Activated T-cell treated with anti-CD3 and anti-CD28 coated beads, Interleukin-2, amount 50 U/mL, for 72 hours (primary cell): ENCODE measurements at regions not wholly inside any gene's neighbourhood (a gene's known extent, or its start where the extent isn't known, plus 50 kb on each side); places are given as distances from the start of the nearest gene placed in this dataset.

Experiments
- ATAC-seq, 2 donors: fragments of 150-1000 bp; cut with Tn5 transposase; replicated peaks in 1 of 2; 2 replicates each; pipeline ENCODE4 v1.10.0; 2021; ENCODE audit warnings: moderate library complexity in 2 of 2, mild to moderate bottlenecking in 1 of 2
- DNase-seq, 2 donors: peaks; one replicate each; pipeline ENCODE4 v3.0.0; 2021 to 2022; ENCODE audit warnings: mixed read lengths in 1 of 2
- H3K27ac Mint-ChIP-seq: one replicate; pipeline ENCODE4 v1.8.0; 2022; ENCODE audit warnings: mild to moderate bottlenecking, moderate library complexity, mixed read lengths
- H3K27me3 Mint-ChIP-seq: one replicate; pipeline ENCODE4 v1.8.0; 2022; ENCODE audit warnings: low read depth, mixed read lengths
- H3K36me3 Mint-ChIP-seq, 2 donors: one replicate each; pipeline ENCODE4 v1.8.0; 2022; ENCODE audit warnings: mixed read lengths in 2 of 2, mild to moderate bottlenecking in 1 of 2; ENCODE audit not compliant: insufficient read depth in 2 of 2
- H3K4me1 Mint-ChIP-seq: one replicate; pipeline ENCODE4 v1.8.0; 2022; ENCODE audit warnings: low read depth, mixed read lengths
- H3K4me3 Mint-ChIP-seq, 2 donors: one replicate each; pipeline ENCODE4 v1.8.0; 2022; ENCODE audit warnings: mild to moderate bottlenecking in 2 of 2, mixed read lengths in 2 of 2, moderate library complexity in 2 of 2
- H3K9me3 Mint-ChIP-seq, 2 donors: one replicate each; pipeline ENCODE4 v1.8.0; 2022; ENCODE audit warnings: mixed read lengths in 2 of 2

GRCh38 chr2:8031370-8031769 is 650.5 kb upstream of the ID2 start:
- no peak overlapping the region for H3K27ac Mint-ChIP-seq
- no peaks in the 10 kb centered on the region for H3K9me3 Mint-ChIP-seq
- H3K4me1 Mint-ChIP-seq, result peaks cover 18% of the 10 kb centered on the region
- no peak for DNase-seq
- H3K36me3 Mint-ChIP-seq, result no peaks in the 10 kb centered on the region
- ATAC-seq, result no peak
- no peak overlapping the region for H3K4me3 Mint-ChIP-seq
- peaks cover under 1% of the 10 kb centered on the region for H3K27me3 Mint-ChIP-seq

- no peak for ATAC-seq
- Mint-ChIP-seq H3K4me3 (no peak overlapping the region), H3K4me1 (peaks cover 17% of the 10 kb centered on the region), H3K27me3 (no peaks in the 10 kb centered on the region), H3K27ac (no peak overlapping the region), H3K36me3 (peaks cover 0 to 4% of the 10 kb centered on the region in 2 donors), H3K9me3 (peaks cover 0 to 7% of the 10 kb centered on the region in 2 donors)
- DNase-seq, result no peak
Measured at GRCh38 chr2:8033546-8034096, 648.2 kb upstream of the ID2 start.

DNA sequence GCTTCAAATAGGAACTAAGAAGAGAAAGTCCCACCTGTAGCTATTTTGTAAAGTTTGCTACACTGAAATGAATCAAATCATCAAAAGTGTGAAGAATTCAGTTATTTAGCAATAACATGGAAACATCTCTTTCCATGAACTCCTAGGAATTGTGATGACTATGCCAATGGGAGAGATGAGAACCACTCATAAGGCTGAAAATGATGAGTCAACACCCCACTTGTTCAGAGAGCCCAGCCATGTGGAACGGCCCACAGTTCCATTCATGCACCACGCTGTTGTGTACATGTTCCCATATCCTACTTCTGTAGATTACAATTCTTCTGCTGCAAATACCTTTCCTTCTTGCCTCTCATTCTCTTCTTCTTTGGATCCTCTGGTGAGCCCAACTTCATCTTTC is 645.5 kb upstream of the ID2 start:
- Mint-ChIP-seq H3K4me1 (peaks cover 5% of the 10 kb centered on the region), H3K4me3 (no peak overlapping the region), H3K9me3 (peaks cover 0 to 7% of the 10 kb centered on the region in 2 donors), H3K27ac (no peak overlapping the region), H3K36me3 (peaks cover 0 to 4% of the 10 kb centered on the region in 2 donors), H3K27me3 (peaks cover 7% of the 10 kb centered on the region)
- ATAC-seq (no peak), DNase-seq (no peak)

GRCh38 chr2:8039732-8040131 is 642.1 kb upstream of the ID2 start:
- Mint-ChIP-seq H3K4me1 (no peaks in the 10 kb centered on the region), H3K27me3 (peaks cover 8% of the 10 kb centered on the region), H3K27ac (no peak overlapping the region), H3K4me3 (no peak overlapping the region), H3K9me3 (peaks cover 4 to 7% of the 10 kb centered on the region in 2 donors), H3K36me3 (peaks cover 4% of the 10 kb centered on the region in 2 donors)
- ATAC-seq, result no peak
- no peak for DNase-seq

DNA sequence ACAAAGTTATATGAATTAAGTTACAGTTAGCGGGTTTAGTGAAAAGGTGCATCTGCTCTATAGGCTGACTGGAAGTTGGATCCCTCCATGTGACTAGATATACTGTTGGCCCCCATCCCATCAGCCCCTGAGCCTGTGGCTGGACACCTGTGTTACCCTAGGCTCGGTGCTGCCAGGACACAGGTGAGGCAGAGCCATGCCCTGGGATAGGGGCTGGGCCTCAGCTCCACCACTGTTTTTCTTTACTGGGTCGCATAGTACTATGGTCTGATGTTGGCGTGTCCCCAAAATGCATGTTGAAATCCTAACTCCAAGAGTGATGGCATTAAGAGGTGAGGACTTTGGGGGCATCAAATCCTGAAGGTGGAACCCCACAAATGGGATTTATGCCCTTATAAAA is 638.6 kb upstream of the ID2 start:
- Mint-ChIP-seq H3K27ac (no peak overlapping the region), H3K4me1 (no peaks in the 10 kb centered on the region), H3K4me3 (no peak overlapping the region), H3K9me3 (peaks cover 0 to 10% of the 10 kb centered on the region in 2 donors), H3K27me3 (peaks cover 14% of the 10 kb centered on the region), H3K36me3 (peaks cover 0 to 4% of the 10 kb centered on the region in 2 donors)
- ATAC-seq, result no peak
- DNase-seq, result no peak

DNA sequence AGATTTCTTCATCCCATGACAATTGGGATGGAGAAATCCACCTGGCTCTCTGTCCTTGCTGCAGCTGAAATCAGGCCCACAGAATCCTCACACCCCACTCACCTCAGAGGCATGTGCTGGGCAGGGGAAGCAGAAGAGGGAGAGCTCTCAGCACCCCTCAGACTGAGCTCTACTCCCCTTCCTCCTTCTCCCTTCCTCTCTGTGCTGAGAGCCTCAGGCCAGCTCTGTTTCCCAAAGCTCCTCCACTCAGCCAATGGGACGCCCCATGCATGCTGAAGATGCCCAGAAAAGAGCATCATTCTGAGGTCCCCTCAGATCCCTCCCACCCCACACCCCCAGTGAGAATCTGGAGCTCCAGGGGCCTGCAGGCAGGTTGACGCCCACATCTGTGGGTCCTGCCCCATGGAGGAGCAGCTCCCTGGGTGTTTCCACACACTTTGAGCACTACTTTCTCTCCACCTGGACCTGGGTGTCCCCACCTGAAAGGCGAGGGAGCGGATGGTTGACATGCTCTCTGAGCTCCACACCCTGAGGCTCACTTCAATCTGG is 637.7 kb upstream of the ID2 start:
- ATAC-seq (no peak), DNase-seq (no peak)
- H3K27ac Mint-ChIP-seq, result no peak overlapping the region
- peaks cover 0 to 11% of the 10 kb centered on the region in 2 donors for H3K9me3 Mint-ChIP-seq
- peaks cover 0 to 4% of the 10 kb centered on the region in 2 donors for H3K36me3 Mint-ChIP-seq
- peaks cover 14% of the 10 kb centered on the region for H3K27me3 Mint-ChIP-seq
- H3K4me1 Mint-ChIP-seq, result peaks cover 7% of the 10 kb centered on the region
- no peak overlapping the region for H3K4me3 Mint-ChIP-seq

- no peak overlapping the region for H3K4me3 Mint-ChIP-seq
- peaks cover 17% of the 10 kb centered on the region for H3K4me1 Mint-ChIP-seq
- H3K36me3 Mint-ChIP-seq, result peaks cover 0 to 7% of the 10 kb centered on the region in 2 donors
- no peak overlapping the region for H3K27ac Mint-ChIP-seq
- H3K9me3 Mint-ChIP-seq, result peaks cover 0 to 11% of the 10 kb centered on the region in 2 donors
- peaks cover 7% of the 10 kb centered on the region for H3K27me3 Mint-ChIP-seq
- DNase-seq (no peak), ATAC-seq (no peak)
Measured at GRCh38 chr2:8045081-8045614, 636.7 kb upstream of the ID2 start.

- Mint-ChIP-seq H3K36me3 (peaks cover 0 to 13% of the 10 kb centered on the region in 2 donors), H3K4me1 (peaks cover 32% of the 10 kb centered on the region), H3K4me3 (no peak overlapping the region), H3K9me3 (peaks cover 5 to 14% of the 10 kb centered on the region in 2 donors), H3K27ac (no peak overlapping the region), H3K27me3 (peaks cover 7% of the 10 kb centered on the region)
- DNase-seq (no peak), ATAC-seq (no peak)
Measured at GRCh38 chr2:8046849-8047248, 635.0 kb upstream of the ID2 start.

DNA sequence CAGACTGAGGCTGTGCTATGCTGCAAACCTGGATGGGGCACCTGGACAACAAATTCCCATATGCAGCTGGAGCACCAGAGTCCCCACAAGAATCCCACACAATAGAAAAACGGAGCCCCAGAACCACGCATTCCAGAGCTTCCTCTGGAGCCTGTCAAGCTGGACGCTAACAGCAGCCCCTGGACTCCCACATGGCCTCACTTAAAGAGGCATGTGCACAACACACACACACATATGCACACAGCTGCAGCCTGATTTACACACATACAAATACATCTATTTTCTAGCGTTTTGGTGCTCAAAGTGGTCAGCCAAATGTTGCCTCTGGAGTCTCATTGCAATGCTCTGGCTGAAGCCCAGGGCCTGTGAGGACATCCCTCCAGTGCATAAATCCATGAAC is 632.7 kb upstream of the ID2 start:
- H3K36me3 Mint-ChIP-seq, result peaks cover 0 to 10% of the 10 kb centered on the region in 2 donors
- H3K4me3 Mint-ChIP-seq, result no peak overlapping the region
- H3K27ac Mint-ChIP-seq, result no peak overlapping the region
- peaks cover 5 to 13% of the 10 kb centered on the region in 2 donors for H3K9me3 Mint-ChIP-seq
- no peak for DNase-seq
- H3K4me1 Mint-ChIP-seq, result peaks cover 51% of the 10 kb centered on the region
- ATAC-seq, result no peak
- peaks cover 7% of the 10 kb centered on the region for H3K27me3 Mint-ChIP-seq

DNA sequence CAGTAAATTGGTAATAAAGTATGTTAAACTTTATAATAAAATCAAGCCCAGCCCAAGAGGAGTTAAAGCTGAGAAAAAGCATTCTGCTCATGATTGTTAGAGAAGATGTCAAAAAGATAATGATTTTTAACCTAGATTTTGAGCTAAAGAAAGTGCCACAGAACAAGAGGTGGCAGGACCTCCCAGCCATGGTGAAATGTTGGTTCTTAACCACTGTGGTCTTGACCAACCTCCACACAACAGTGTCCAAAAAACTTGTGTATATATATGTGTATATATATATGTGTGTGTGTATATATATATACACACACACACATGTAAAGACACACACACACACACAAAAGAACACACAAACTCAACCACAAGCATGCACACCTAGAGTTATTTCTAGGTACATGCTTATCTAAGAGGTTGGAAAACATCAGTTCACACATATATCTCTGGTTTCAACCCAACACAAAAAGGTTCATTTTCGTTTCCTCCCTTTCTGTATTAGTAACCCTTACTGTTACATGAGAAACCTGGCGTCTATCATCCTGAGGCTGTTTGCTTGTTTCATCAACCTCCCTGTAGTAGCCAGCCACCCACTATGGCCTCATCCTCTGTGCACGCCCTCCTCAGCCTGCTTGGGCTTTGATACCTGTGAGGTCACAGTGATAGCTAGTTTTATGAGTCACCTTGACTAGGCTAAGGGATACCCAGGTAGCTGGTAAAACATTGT is 631.8 kb upstream of the ID2 start:
- Mint-ChIP-seq H3K4me3 (peak overlapping the region; percentile 25 to 55), H3K27me3 (peaks cover 3% of the 10 kb centered on the region), H3K9me3 (peaks cover 5 to 11% of the 10 kb centered on the region in 2 donors), H3K27ac (peak overlapping the region; percentile 14), H3K4me1 (peaks cover 52% of the 10 kb centered on the region), H3K36me3 (peaks cover 0 to 10% of the 10 kb centered on the region in 2 donors)
- ATAC-seq (peak; percentile 98), DNase-seq (peak; percentile 77 to 85)

DNA sequence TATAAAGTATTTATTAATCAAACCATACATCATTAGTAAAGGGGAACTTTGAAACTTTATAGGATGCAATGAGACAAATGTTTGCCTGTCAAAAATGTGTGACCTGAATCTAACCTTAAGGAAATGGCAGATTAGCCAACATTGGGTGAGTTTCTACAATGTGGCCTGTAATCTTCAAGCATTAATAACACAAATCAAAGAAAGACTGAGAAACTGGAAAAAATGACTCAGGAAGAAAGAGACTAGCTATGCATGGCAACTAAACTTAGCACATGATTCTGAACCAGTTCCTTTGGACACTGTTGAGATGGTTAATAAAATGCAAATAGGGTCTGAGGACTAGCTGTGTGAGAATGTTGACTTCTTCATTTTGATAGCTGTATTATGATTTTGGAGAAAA is 628.6 kb upstream of the ID2 start:
- Mint-ChIP-seq H3K27me3 (no peaks in the 10 kb centered on the region), H3K36me3 (peaks cover 4 to 20% of the 10 kb centered on the region in 2 donors), H3K27ac (no peak overlapping the region), H3K9me3 (peaks cover 10 to 15% of the 10 kb centered on the region in 2 donors), H3K4me1 (peaks cover 55% of the 10 kb centered on the region), H3K4me3 (no peak overlapping the region)
- ATAC-seq (no peak), DNase-seq (no peak)

- Mint-ChIP-seq H3K9me3 (peaks cover 10 to 14% of the 10 kb centered on the region in 2 donors), H3K36me3 (peaks cover 4 to 24% of the 10 kb centered on the region in 2 donors), H3K4me1 (peaks cover 57% of the 10 kb centered on the region), H3K4me3 (no peak overlapping the region), H3K27ac (no peak overlapping the region), H3K27me3 (no peaks in the 10 kb centered on the region)
- no peak for DNase-seq
- ATAC-seq, result no peak
Measured at GRCh38 chr2:8054070-8054469, 627.8 kb upstream of the ID2 start.

DNA sequence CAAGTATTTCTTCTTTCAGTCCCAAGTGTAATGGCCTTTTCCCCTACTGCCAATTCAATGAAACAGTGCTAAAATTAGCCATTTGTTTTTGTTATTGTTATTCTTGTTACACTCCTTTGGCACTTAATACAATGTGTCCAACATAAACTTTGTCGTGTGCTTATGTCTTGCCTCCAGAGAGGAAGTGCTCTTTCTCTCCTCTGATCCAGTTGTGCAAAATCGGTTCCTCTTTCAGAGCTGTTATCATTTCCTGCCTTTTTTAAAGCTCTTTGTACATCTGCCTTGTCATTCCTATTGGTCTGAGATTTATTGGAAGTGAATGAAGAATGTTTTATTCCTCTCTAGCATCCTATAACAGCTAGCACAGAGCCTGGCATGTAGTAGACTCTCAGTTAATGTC is 623.2 kb upstream of the ID2 start:
- Mint-ChIP-seq H3K36me3 (peaks cover 4 to 19% of the 10 kb centered on the region in 2 donors), H3K27me3 (no peaks in the 10 kb centered on the region), H3K27ac (no peak overlapping the region), H3K9me3 (peaks cover 4 to 15% of the 10 kb centered on the region in 2 donors), H3K4me1 (peaks cover 37% of the 10 kb centered on the region), H3K4me3 (no peak overlapping the region)
- DNase-seq (no peak), ATAC-seq (no peak)
